Stimulated activated naive CD8-positive, alpha-beta T cell treated with anti-CD3 and anti-CD28 coated beads, Interleukin-15, Interleukin-2, amounts not matched to agents 100 ng/mL and 50 ng/mL, for 24 hours (primary cell): ENCODE measurements at regions not wholly inside any gene's neighbourhood (a gene's known extent, or its start where the extent isn't known, plus 50 kb on each side); places are given as distances from the start of the nearest gene placed in this dataset.

ENCODE experiments used
- H3K27ac Mint-ChIP-seq: one replicate; pipeline ENCODE4 v1.8.0; 2021; ENCODE audit warnings: mild to moderate bottlenecking, mixed read lengths
- H3K27me3 Mint-ChIP-seq: one replicate; pipeline ENCODE4 v1.8.0; 2021; ENCODE audit warnings: mixed read lengths
- H3K36me3 Mint-ChIP-seq: one replicate; pipeline ENCODE4 v1.8.0; 2021; ENCODE audit warnings: low read depth, mixed read lengths
- H3K4me1 Mint-ChIP-seq: one replicate; pipeline ENCODE4 v1.8.0; 2021; ENCODE audit warnings: low read depth, mixed read lengths
- H3K4me3 Mint-ChIP-seq: one replicate; pipeline ENCODE4 v1.8.0; 2021; ENCODE audit warnings: mild to moderate bottlenecking, mixed read lengths
- H3K9me3 Mint-ChIP-seq: one replicate; pipeline ENCODE4 v1.8.0; 2021; ENCODE audit warnings: mixed read lengths

GRCh38 chr16:86902656-86903001 is 324.3 kb downstream of the FOXL1 start:
- Mint-ChIP-seq H3K27me3 (no peaks in the 10 kb centered on the region), H3K27ac (no peak overlapping the region), H3K4me1 (peaks cover 4% of the 10 kb centered on the region), H3K4me3 (no peak overlapping the region), H3K9me3 (no peaks in the 10 kb centered on the region), H3K36me3 (no peaks in the 10 kb centered on the region)

- H3K4me1 Mint-ChIP-seq: peaks cover 4% of the 10 kb centered on the region
- no peak overlapping the region for H3K27ac Mint-ChIP-seq
- H3K9me3 Mint-ChIP-seq: no peaks in the 10 kb centered on the region
- H3K36me3 Mint-ChIP-seq: no peaks in the 10 kb centered on the region
- H3K4me3 Mint-ChIP-seq: no peak overlapping the region
- H3K27me3 Mint-ChIP-seq: no peaks in the 10 kb centered on the region
Observed at GRCh38 chr16:86903068-86903467, 324.7 kb downstream of the FOXL1 start.

GRCh38 chr16:86905302-86905701 is 327.0 kb downstream of the FOXL1 start:
- no peaks in the 10 kb centered on the region for H3K27me3 Mint-ChIP-seq
- no peak overlapping the region for H3K27ac Mint-ChIP-seq
- no peak overlapping the region for H3K4me3 Mint-ChIP-seq
- H3K9me3 Mint-ChIP-seq: no peaks in the 10 kb centered on the region
- H3K36me3 Mint-ChIP-seq: no peaks in the 10 kb centered on the region
- H3K4me1 Mint-ChIP-seq: peaks cover 4% of the 10 kb centered on the region

DNA sequence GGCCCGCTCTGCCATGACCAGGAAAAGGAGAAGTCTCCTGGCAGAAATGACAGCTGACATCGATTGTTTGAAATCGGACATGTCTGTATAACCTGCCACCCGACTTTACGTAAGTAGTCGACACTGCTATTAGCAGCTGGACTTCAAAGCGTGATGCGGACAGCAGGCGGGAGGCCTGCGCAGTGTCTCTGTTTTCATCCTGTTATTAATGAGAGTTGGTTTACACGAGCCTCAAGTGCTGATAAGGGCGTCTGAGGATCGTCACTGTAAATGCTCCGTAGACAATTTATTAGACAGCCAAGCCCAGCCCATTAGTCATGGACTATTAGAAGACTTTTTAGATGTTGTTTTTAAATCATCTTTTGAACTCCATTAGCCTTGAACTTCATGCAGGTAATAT is 328.3 kb downstream of the FOXL1 start:
- H3K36me3 Mint-ChIP-seq: no peaks in the 10 kb centered on the region
- H3K9me3 Mint-ChIP-seq: no peaks in the 10 kb centered on the region
- no peak overlapping the region for H3K4me3 Mint-ChIP-seq
- no peak overlapping the region for H3K27ac Mint-ChIP-seq
- no peaks in the 10 kb centered on the region for H3K4me1 Mint-ChIP-seq
- no peaks in the 10 kb centered on the region for H3K27me3 Mint-ChIP-seq

DNA sequence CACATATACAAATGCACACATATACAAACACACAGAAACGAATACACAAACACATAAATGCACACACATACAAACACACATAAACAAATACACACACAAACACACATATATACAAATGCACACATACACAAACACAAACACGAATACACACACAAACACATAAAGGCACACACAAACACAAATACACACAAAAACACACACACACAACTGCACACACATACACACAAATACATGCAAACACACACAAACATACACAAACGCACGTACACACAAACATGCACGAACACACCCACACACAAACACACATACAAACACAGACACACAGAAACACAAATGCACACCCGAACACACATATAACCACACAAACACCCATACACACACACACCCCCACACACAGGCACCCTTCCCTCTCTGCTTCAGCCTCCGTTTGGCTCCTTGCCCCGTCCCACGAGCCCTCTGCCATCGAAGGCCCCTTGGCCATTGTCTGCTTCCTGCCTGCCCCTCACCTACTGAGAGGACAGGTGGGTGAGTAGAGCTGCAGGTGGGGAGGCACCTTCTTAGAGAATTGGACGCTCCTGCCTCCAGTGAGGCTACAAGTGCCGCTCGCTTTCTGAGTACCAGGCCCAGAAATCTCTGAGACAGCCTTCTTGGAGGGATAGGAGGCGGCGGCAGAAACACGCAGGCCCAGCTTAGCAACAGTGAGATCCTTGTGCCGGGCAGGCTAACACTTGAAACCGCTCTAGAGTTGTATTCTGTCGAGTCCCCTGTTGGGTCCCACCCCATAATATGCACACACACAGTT is 331.2 kb downstream of the FOXL1 start:
- Mint-ChIP-seq H3K4me1 (no peaks in the 10 kb centered on the region), H3K27me3 (peaks cover 4% of the 10 kb centered on the region), H3K4me3 (no peak overlapping the region), H3K27ac (no peak overlapping the region), H3K9me3 (no peaks in the 10 kb centered on the region), H3K36me3 (no peaks in the 10 kb centered on the region)

DNA sequence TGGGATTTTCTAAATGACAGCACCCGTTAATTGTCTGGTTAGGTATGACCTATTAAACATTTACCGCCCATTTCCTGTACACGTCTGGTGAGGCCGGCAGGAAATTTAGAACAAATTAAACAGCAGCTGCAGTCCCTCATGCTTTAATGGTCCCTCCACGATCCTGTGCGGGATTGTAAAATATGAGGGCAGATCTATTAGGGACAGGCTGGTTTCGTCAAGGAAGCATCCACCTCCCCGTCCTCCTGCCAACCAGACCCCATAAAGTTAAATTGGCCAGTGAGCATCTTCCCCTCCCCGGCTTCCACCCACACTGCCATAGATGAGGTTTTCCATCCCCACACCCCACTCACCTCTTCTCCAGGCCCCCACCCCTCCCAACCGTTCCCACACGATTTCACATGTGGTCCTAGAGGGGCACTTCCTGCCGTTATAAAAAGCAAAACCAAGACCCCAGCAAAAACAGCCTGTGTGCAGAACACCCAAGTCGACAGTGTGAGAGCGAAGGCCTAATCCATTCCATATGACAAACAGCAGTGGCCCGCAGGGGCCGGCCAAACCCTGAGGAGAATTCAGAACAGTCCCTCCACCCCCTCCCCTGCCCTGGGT is 331.9 kb downstream of the FOXL1 start:
- Mint-ChIP-seq H3K4me3 (no peak overlapping the region), H3K27me3 (peaks cover 4% of the 10 kb centered on the region), H3K36me3 (no peaks in the 10 kb centered on the region), H3K9me3 (no peaks in the 10 kb centered on the region), H3K27ac (no peak overlapping the region), H3K4me1 (no peaks in the 10 kb centered on the region)

GRCh38 chr16:86911437-86911958 is 333.1 kb downstream of the FOXL1 start:
- Mint-ChIP-seq H3K4me1 (no peaks in the 10 kb centered on the region), H3K36me3 (no peaks in the 10 kb centered on the region), H3K9me3 (no peaks in the 10 kb centered on the region), H3K27ac (no peak overlapping the region), H3K4me3 (no peak overlapping the region), H3K27me3 (peaks cover 4% of the 10 kb centered on the region)

GRCh38 chr16:86913886-86914285 is 335.5 kb downstream of the FOXL1 start:
- no peaks in the 10 kb centered on the region for H3K36me3 Mint-ChIP-seq
- no peak overlapping the region for H3K27ac Mint-ChIP-seq
- H3K27me3 Mint-ChIP-seq: peaks cover 9% of the 10 kb centered on the region
- H3K9me3 Mint-ChIP-seq: no peaks in the 10 kb centered on the region
- no peaks in the 10 kb centered on the region for H3K4me1 Mint-ChIP-seq
- H3K4me3 Mint-ChIP-seq: no peak overlapping the region

GRCh38 chr16:86914876-86915717 is 336.7 kb downstream of the FOXL1 start:
- no peaks in the 10 kb centered on the region for H3K36me3 Mint-ChIP-seq
- H3K27ac Mint-ChIP-seq: no peak overlapping the region
- no peaks in the 10 kb centered on the region for H3K4me1 Mint-ChIP-seq

GRCh38 chr16:86917471-86918365 is 339.4 kb downstream of the FOXL1 start:
- no peak overlapping the region for H3K4me3 Mint-ChIP-seq
- H3K9me3 Mint-ChIP-seq: peaks cover 9% of the 10 kb centered on the region
- peaks cover 22% of the 10 kb centered on the region for H3K27me3 Mint-ChIP-seq
- no peaks in the 10 kb centered on the region for H3K36me3 Mint-ChIP-seq
- no peaks in the 10 kb centered on the region for H3K4me1 Mint-ChIP-seq
- no peak overlapping the region for H3K27ac Mint-ChIP-seq

More at GRCh38 chr16:86914876-86915717, 336.7 kb downstream of the FOXL1 start:
- Mint-ChIP-seq H3K9me3 (no peaks in the 10 kb centered on the region), H3K4me3 (no peak overlapping the region), H3K27me3 (peaks cover 12% of the 10 kb centered on the region)

DNA sequence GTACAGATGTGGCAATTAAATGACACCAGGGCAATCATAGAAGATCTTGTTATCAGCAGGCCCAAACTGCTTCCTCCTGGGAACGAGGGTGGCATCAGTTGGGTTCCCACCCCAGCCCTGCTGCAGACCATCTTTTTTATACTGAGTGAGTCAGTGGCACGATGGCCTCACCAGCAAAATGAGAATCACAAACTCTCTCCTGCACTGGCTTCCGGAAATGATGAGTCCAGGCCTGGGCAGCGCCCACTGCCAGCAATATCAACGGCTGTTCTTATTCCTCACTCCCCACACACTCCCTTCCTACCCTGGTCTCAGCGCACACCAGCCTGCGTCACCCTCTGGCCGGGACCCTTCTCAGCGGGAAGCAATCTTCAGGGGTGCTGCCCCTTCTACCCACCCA is 340.3 kb downstream of the FOXL1 start:
- H3K4me3 Mint-ChIP-seq: no peak overlapping the region
- no peaks in the 10 kb centered on the region for H3K36me3 Mint-ChIP-seq
- H3K4me1 Mint-ChIP-seq: no peaks in the 10 kb centered on the region
- H3K27ac Mint-ChIP-seq: no peak overlapping the region
- H3K27me3 Mint-ChIP-seq: peaks cover 29% of the 10 kb centered on the region
- peaks cover 9% of the 10 kb centered on the region for H3K9me3 Mint-ChIP-seq

DNA sequence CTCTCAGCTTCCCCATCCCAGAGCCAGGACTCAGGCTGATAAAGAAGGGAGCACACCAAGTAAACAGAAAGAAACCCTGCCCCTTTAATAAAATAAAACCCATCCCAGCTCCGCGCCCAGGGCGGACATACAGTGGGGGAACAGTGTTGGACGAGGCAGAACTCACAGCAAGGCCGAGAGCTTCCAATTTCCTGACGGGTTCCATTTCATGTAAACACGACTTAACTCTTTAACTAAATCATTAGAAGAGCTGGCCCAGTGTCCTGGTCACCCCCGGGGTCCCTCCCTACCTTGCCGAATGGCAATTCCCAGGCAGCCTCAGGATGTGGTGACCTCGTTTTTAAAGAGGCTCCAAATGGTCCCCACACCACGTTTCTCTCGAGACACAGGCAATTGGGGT is 340.7 kb downstream of the FOXL1 start:
- Mint-ChIP-seq H3K36me3 (no peaks in the 10 kb centered on the region), H3K9me3 (peaks cover 9% of the 10 kb centered on the region), H3K27me3 (peaks cover 34% of the 10 kb centered on the region), H3K4me1 (no peaks in the 10 kb centered on the region), H3K27ac (no peak overlapping the region), H3K4me3 (no peak overlapping the region)

- no peaks in the 10 kb centered on the region for H3K36me3 Mint-ChIP-seq
- H3K27ac Mint-ChIP-seq: no peak overlapping the region
- no peaks in the 10 kb centered on the region for H3K4me1 Mint-ChIP-seq
- peaks cover 9% of the 10 kb centered on the region for H3K9me3 Mint-ChIP-seq
- H3K4me3 Mint-ChIP-seq: no peak overlapping the region
- H3K27me3 Mint-ChIP-seq: peaks cover 40% of the 10 kb centered on the region
Observed at GRCh38 chr16:86919578-86920305, 341.4 kb downstream of the FOXL1 start.

- no peaks in the 10 kb centered on the region for H3K36me3 Mint-ChIP-seq
Observed at GRCh38 chr16:86921289-86921688, 342.9 kb downstream of the FOXL1 start.

More at GRCh38 chr16:86921289-86921688, 342.9 kb downstream of the FOXL1 start:
- peaks cover 9% of the 10 kb centered on the region for H3K9me3 Mint-ChIP-seq
- H3K4me3 Mint-ChIP-seq: no peak overlapping the region
- H3K27ac Mint-ChIP-seq: no peak overlapping the region
- H3K4me1 Mint-ChIP-seq: no peaks in the 10 kb centered on the region
- peaks cover 56% of the 10 kb centered on the region for H3K27me3 Mint-ChIP-seq
